H1 (cell line): ENCODE measurements at regions not wholly inside any gene's neighbourhood (a gene's known extent, or its start where the extent isn't known, plus 50 kb on each side); places are given as distances from the start of the nearest gene placed in this dataset.

Experiments used
- CTCF ChIA-PET: fragments of 300-600 bp; sonication (Branson Sonifier 250); formaldehyde crosslinking; loops from one replicate; lab custom pipeline; 2021; ENCODE audit not compliant: partially characterized antibody; lab: Charles Lee
- POLR2A ChIA-PET: fragments of 300-600 bp; sonication (Branson Sonifier 250); formaldehyde crosslinking; loops from one replicate; lab custom pipeline; 2021; ENCODE audit warnings: inconsistent platforms; ENCODE audit not compliant: partially characterized antibody; lab: Charles Lee
- DNase-seq, 2 experiments: peaks; one replicate each; pipeline versions ENCODE4 v3.0.0 to v3.0.0-alpha.2; 2010 to 2022; ENCODE audit warnings: low spot score in 2 of 2, low read depth in 1 of 2, mixed read lengths in 1 of 2
- FAIRE-seq: peaks from 2 replicates; lab custom pipeline; 2011; peaks lifted over from hg19 to GRCh38; lab: Jason Lieb, UNC
- H2AFZ ChIP-seq: 2 replicates; pipeline ENCODE4 v1.8.1; 2012; ENCODE audit warnings: low read length, inconsistent platforms
- H2AK5ac ChIP-seq: 2 replicates; pipeline ENCODE4 v1.6.1; 2013; ENCODE audit warnings: low read depth, low read length
- H2BK120ac ChIP-seq: replicated peaks from 2 replicates; pipeline ENCODE3; 2013; ENCODE audit warnings: low read depth, low read length, inconsistent platforms
- H2BK12ac ChIP-seq: 2 replicates; pipeline ENCODE4 v1.6.1; 2013; ENCODE audit warnings: low read depth, low read length
- H2BK15ac ChIP-seq: 2 replicates; pipeline ENCODE4 v1.6.1; 2013; ENCODE audit warnings: low read length
- H2BK20ac ChIP-seq: 2 replicates; pipeline ENCODE4 v1.6.1; 2013; ENCODE audit warnings: low read length
- H2BK5ac ChIP-seq: 2 replicates; pipeline ENCODE4 v1.6.1; 2013; ENCODE audit warnings: low read depth, low read length
- H3K14ac ChIP-seq: 2 replicates; pipeline ENCODE4 v1.6.1; 2013; ENCODE audit warnings: inconsistent platforms; ENCODE audit not compliant: insufficient read length
- H3K18ac ChIP-seq: 2 replicates; pipeline ENCODE4 v1.6.1; 2013; ENCODE audit warnings: low read length; ENCODE audit errors: extremely low read depth
- H3K23ac ChIP-seq: 2 replicates; pipeline ENCODE4 v1.6.1; 2013; ENCODE audit warnings: inconsistent platforms; ENCODE audit not compliant: insufficient read length
- H3K23me2 ChIP-seq: 2 replicates; pipeline ENCODE4 v1.6.1; 2013; ENCODE audit warnings: low read depth, low read length
- H3K27ac ChIP-seq: 2 replicates; pipeline ENCODE4 v1.6.1; 2011; ENCODE audit warnings: low read depth, low read length, inconsistent platforms
- H3K27me3 ChIP-seq, 4 experiments: replicated peaks in 1 of 4; 1 replicate in 1 of 4; 2 replicates in 3 of 4; pipeline versions ENCODE4 v1.6.1 to v1.8.1; 2011 to 2013; ENCODE audit warnings: low read length in 3 of 4, mild to moderate bottlenecking in 3 of 4, inconsistent platforms in 2 of 4, mixed read lengths in 2 of 4, moderate library complexity in 1 of 4; ENCODE audit not compliant: control insufficient read depth in 3 of 4, insufficient read depth in 3 of 4; ENCODE audit errors: extremely low read depth in 1 of 4
- H3K36me3 ChIP-seq, 4 experiments: 2 replicates each; pipeline versions ENCODE4 v1.6.1 to v1.8.1; 2011 to 2013; ENCODE audit warnings: mild to moderate bottlenecking in 4 of 4, low read length in 3 of 4, moderate library complexity in 2 of 4, control low read depth in 1 of 4, inconsistent platforms in 1 of 4; ENCODE audit not compliant: insufficient read depth in 4 of 4, control insufficient read depth in 2 of 4
- H3K4ac ChIP-seq: replicated peaks from 2 replicates; pipeline ENCODE3; 2013; ENCODE audit warnings: low read length, low read depth, mixed read lengths, inconsistent platforms; ENCODE audit not compliant: insufficient read length
- H3K4me1 ChIP-seq, 4 experiments: replicated peaks in 1 of 4; 1 replicate in 1 of 4; 2 replicates in 3 of 4; pipeline versions ENCODE4 v1.6.1 to v1.8.1; 2011 to 2013; ENCODE audit warnings: low read length in 3 of 4, inconsistent platforms in 2 of 4, mixed read lengths in 1 of 4; ENCODE audit not compliant: insufficient read depth in 4 of 4, control insufficient read depth in 3 of 4
- H3K4me2 ChIP-seq, 2 experiments: 2 replicates each; pipeline versions ENCODE4 v1.6.1 to v1.8.1; 2011 to 2013; ENCODE audit warnings: low read depth in 2 of 2, low read length in 2 of 2, control low read depth in 1 of 2, inconsistent platforms in 1 of 2, mild to moderate bottlenecking in 1 of 2; ENCODE audit not compliant: insufficient read depth in 1 of 2
- H3K4me3 ChIP-seq, 4 experiments: fragments of 200-600, 300-600 bp in 1 of 4; sonication (generic), shearing (Covaris generic), sonication (Bioruptor Twin) in 1 of 4; 2 replicates each; pipeline versions ENCODE4 v1.5.1 to v1.8.1; 2011 to 2016; ENCODE audit warnings: low read length in 4 of 4, low read depth in 3 of 4, control low read depth in 2 of 4, inconsistent platforms in 2 of 4, mild to moderate bottlenecking in 2 of 4, mixed read lengths in 1 of 4, moderate library complexity in 1 of 4; ENCODE audit not compliant: insufficient read depth in 2 of 4; ENCODE audit errors: extremely low read depth in 1 of 4
- H3K56ac ChIP-seq: replicated peaks from 2 replicates; pipeline ENCODE3; 2013; ENCODE audit warnings: low read depth, mild to moderate bottlenecking, mixed read lengths, low read length, inconsistent platforms; ENCODE audit not compliant: insufficient read length
- H3K79me1 ChIP-seq: 2 replicates; pipeline ENCODE4 v1.6.1; 2013; ENCODE audit warnings: low read depth, low read length, control low read depth
- H3K79me2 ChIP-seq, 2 experiments: 2 replicates each; pipeline versions ENCODE4 v1.6.1 to v1.8.1; 2012 to 2013; ENCODE audit warnings: low read length in 2 of 2, mild to moderate bottlenecking in 2 of 2, inconsistent platforms in 1 of 2; ENCODE audit not compliant: insufficient read depth in 2 of 2, control insufficient read depth in 1 of 2
- H3K9ac ChIP-seq, 4 experiments: replicated peaks in 1 of 4; 1 replicate in 1 of 4; 2 replicates in 3 of 4; pipeline versions ENCODE4 v1.6.1 to v1.8.1; 2011 to 2013; ENCODE audit warnings: low read depth in 3 of 4, low read length in 3 of 4, control low read depth in 2 of 4, mild to moderate bottlenecking in 2 of 4, moderate library complexity in 2 of 4, inconsistent platforms in 1 of 4; ENCODE audit errors: extremely low read depth in 1 of 4
- H3K9me3 ChIP-seq, 2 experiments: 2 replicates each; pipeline versions ENCODE4 v1.6.1 to v1.8.1; 2012 to 2013; ENCODE audit warnings: mild to moderate bottlenecking in 2 of 2, moderate library complexity in 2 of 2, control low read depth in 1 of 2, inconsistent platforms in 1 of 2, low read depth in 1 of 2, low read length in 1 of 2, mixed read lengths in 1 of 2; ENCODE audit not compliant: insufficient read depth in 2 of 2
- H4K20me1 ChIP-seq, 2 experiments: replicated peaks in 1 of 2; 2 replicates each; pipeline versions ENCODE3 to v1.8.1; 2011 to 2013; ENCODE audit warnings: inconsistent platforms in 2 of 2, low read length in 2 of 2, mild to moderate bottlenecking in 1 of 2; ENCODE audit not compliant: insufficient read depth in 2 of 2, control insufficient read depth in 1 of 2
- H4K5ac ChIP-seq: 2 replicates; pipeline ENCODE4 v1.6.1; 2013; ENCODE audit warnings: low read length, low read depth, mixed read lengths, inconsistent platforms; ENCODE audit not compliant: insufficient read length
- H4K8ac ChIP-seq: 2 replicates; pipeline ENCODE4 v1.8.0; 2013; ENCODE audit warnings: mild to moderate bottlenecking, moderate library complexity, low read length, inconsistent platforms; ENCODE audit not compliant: insufficient read depth; ENCODE audit errors: extremely low read depth
- H4K91ac ChIP-seq: replicated peaks from 2 replicates; pipeline ENCODE3; 2013; ENCODE audit warnings: low read length, mixed read lengths, inconsistent platforms; ENCODE audit not compliant: insufficient read length
- ATF2 ChIP-seq: IDR thresholded peaks from 2 replicates; pipeline ENCODE4 v1.6.1; 2012; ENCODE audit warnings: low read length, inconsistent platforms
- BACH1 ChIP-seq: IDR thresholded peaks from 2 replicates; pipeline ENCODE4 v1.6.1; 2012; ENCODE audit warnings: low read length, improper control_type of control experiment
- CBX5 ChIP-seq: fragments of 300-800, 300-1000 bp; sonication (generic); IDR thresholded peaks from 2 replicates; pipeline ENCODE4 v1.7.1; 2016; ENCODE audit warnings: antibody characterized with exemption, low read length, low read depth
- CBX8 ChIP-seq: fragments of 300-800, 300-1000 bp; sonication (generic); IDR thresholded peaks from 2 replicates; pipeline ENCODE4 v1.7.1; 2016; ENCODE audit warnings: low read depth, low read length, borderline replicate concordance
- CTBP2 ChIP-seq: IDR thresholded peaks from 2 replicates; pipeline ENCODE4 v1.7.0; 2011; ENCODE audit warnings: borderline replicate concordance, mild to moderate bottlenecking, moderate library complexity, mixed read lengths, low read length; ENCODE audit not compliant: insufficient read depth, insufficient read length
- KDM5A ChIP-seq: fragments of 200-600 bp; IDR thresholded peaks from 2 replicates; pipeline ENCODE4 v1.7.1; 2012; ENCODE audit warnings: mild to moderate bottlenecking, low read length, inconsistent platforms, mixed read lengths
- RAD21 ChIP-seq, 2 experiments: IDR thresholded peaks in 1 of 2; conservative IDR thresholded peaks in 1 of 2; 2 replicates each; pipeline ENCODE4 v1.6.1; 2011; ENCODE audit warnings: low read depth in 2 of 2, low read length in 2 of 2, improper control_type of control experiment in 1 of 2, inconsistent platforms in 1 of 2, mild to moderate bottlenecking in 1 of 2, moderate library complexity in 1 of 2
- RBBP5 ChIP-seq: IDR thresholded peaks from 2 replicates; pipeline ENCODE4 v1.7.1; 2012; ENCODE audit warnings: low read depth, mild to moderate bottlenecking, inconsistent platforms, low read length, moderate library complexity, borderline replicate concordance
- SP1 ChIP-seq: IDR thresholded peaks from 2 replicates; pipeline ENCODE4 v1.6.1; 2011; ENCODE audit warnings: low read depth, low read length
- SP4 ChIP-seq: IDR thresholded peaks from 2 replicates; pipeline ENCODE4 v1.6.1; 2012; ENCODE audit warnings: low read length, inconsistent platforms
- TAF7 ChIP-seq: optimal IDR thresholded peaks from 2 replicates; pipeline ENCODE3; 2011; ENCODE audit warnings: low read depth, mild to moderate bottlenecking, inconsistent platforms, low read length, moderate library complexity, borderline replicate concordance
- ZNF274 ChIP-seq: IDR thresholded peaks from 2 replicates; pipeline ENCODE4 v1.7.0; 2012; ENCODE audit warnings: low read length, borderline replicate concordance; ENCODE audit errors: extremely low read depth
- WGBS, 2 experiments: shearing (Covaris generic) in 1 of 2; methylation state at CpG; one replicate each; pipeline versions ENCODE4 v1.1.6 to v1.1.7; 2013 to 2015; ENCODE audit warnings: low lambda C conversion rate in 2 of 2, mixed read lengths in 2 of 2, inconsistent platforms in 1 of 2, low coverage in 1 of 2, missing lambda C conversion rate in 1 of 2; ENCODE audit not compliant: insufficient replicate concordance in 2 of 2, insufficient coverage in 1 of 2, insufficient read length in 1 of 2; ENCODE audit errors: extremely low coverage in 1 of 2, missing lambda C conversion rate in 1 of 2; 5-methylcytosine and 5-hydroxymethylcytosine counted together

- 100% methylated on average over 1 of the region's 1 CpG; no CpG with 5 or more reads in 1 of the 2 experiments for WGBS, 2 experiments
- FAIRE-seq: no peak
- H3K79me1 ChIP-seq: no peaks in the 10 kb centered on the region
- TF ChIP-seq ZNF274 (no peak), CBX5 (no peak), ATF2 (no peak), SP4 (no peak), KDM5A (no peak), CBX8 (no peak), SP1 (no peak), TAF7 (no peak), CTBP2 (no peak), BACH1 (no peak), RBBP5 (no peak), RAD21 (IDR thresholded peaks at IDR 0.05 in 1 of 2, conservative IDR thresholded peaks at IDR 0.05 in 1 of 2; ENCODE audit: low read depth in 2 of 2, low read length in 2 of 2) (no peak)
Measured at GRCh38 chr5:125037020-125037419, 290.6 kb upstream of the ZNF608 start.

More at GRCh38 chr5:125037020-125037419, 290.6 kb upstream of the ZNF608 start:
- H4K8ac ChIP-seq: no peak overlapping the region
- no peak overlapping the region for H3K4ac ChIP-seq
- no peak overlapping the region for H3K27ac ChIP-seq
- ChIA-PET CTCF (interaction anchor here (1.0 to 1.2 kb wide), 2 partner anchors 10 to 135 kb away, joined by 3 read pairs; no protein-coding TSS in a partner anchor), POLR2A (no interaction called here)
- H3K23ac ChIP-seq: no peak overlapping the region
- no peak overlapping the region for H4K91ac ChIP-seq
- 0 out of 2 replicates have a peak overlapping the region, but pooled peaks have one; percentile 32 for H2BK12ac ChIP-seq
- H3K14ac ChIP-seq: no peak overlapping the region
- no peaks in the 10 kb centered on the region for H3K36me3 ChIP-seq
- H2BK120ac ChIP-seq: no peak overlapping the region
- H3K4me2 ChIP-seq: no peak overlapping the region
- no peak overlapping the region for H3K4me3 ChIP-seq
- no peak overlapping the region for H3K18ac ChIP-seq
- no peaks in the 10 kb centered on the region for H3K79me2 ChIP-seq
- 0 out of 2 replicates have a peak overlapping the region, but pooled peaks have one; percentile 53 for H2BK20ac ChIP-seq
- no peak overlapping the region for H4K5ac ChIP-seq
- H2BK5ac ChIP-seq: no peak overlapping the region
- H3K56ac ChIP-seq: no peak overlapping the region
- no peak overlapping the region; the same call in 1 of the 2 replicates for H2AK5ac ChIP-seq
- H3K9ac ChIP-seq: no peak overlapping the region
- H3K9me3 ChIP-seq: no peaks in the 10 kb centered on the region
- H3K4me1 ChIP-seq: peaks cover 0 to 3% (median 1%) of the 10 kb centered on the region in 4 experiments; a peak in 3 of 7 replicates
- DNase-seq: no peak
- H4K20me1 ChIP-seq: no peaks in the 10 kb centered on the region
- no peak overlapping the region for H2BK15ac ChIP-seq
- no peaks in the 10 kb centered on the region for H3K27me3 ChIP-seq
- no peak overlapping the region for H2AFZ ChIP-seq
- H3K23me2 ChIP-seq: no peaks in the 10 kb centered on the region; the same call in 1 of the 2 replicates
